WTC11 (cell line): ENCODE measurements at regions not wholly inside any gene's neighbourhood (a gene's known extent, or its start where the extent isn't known, plus 50 kb on each side); places are given as distances from the start of the nearest gene placed in this dataset.

Experiments
- CBFB ChIP-seq: sonication (generic); formaldehyde crosslinking; IDR thresholded peaks from 2 replicates; pipeline ENCODE4 v1.8.1; 2022; ENCODE audit warnings: mild to moderate bottlenecking, low read depth, missing genetic modification reagents
- CTCF ChIP-seq: fragments of 200-600 bp; IDR thresholded peaks from 2 replicates; pipeline ENCODE4 v1.8.0; 2022; ENCODE audit warnings: antibody characterized with exemption
- E2F5 ChIP-seq: sonication (generic); formaldehyde crosslinking; IDR thresholded peaks from 2 replicates; pipeline ENCODE4 v1.8.1; 2022; ENCODE audit warnings: mild to moderate bottlenecking, moderate library complexity, missing genetic modification reagents
- EMX1 ChIP-seq: fragments of 250-450 bp; sonication (Bioruptor Pico); IDR thresholded peaks from 2 replicates; pipeline ENCODE4 v1.8.0; 2021; ENCODE audit warnings: mild to moderate bottlenecking
- ESRRA ChIP-seq: sonication (generic); formaldehyde crosslinking; IDR thresholded peaks from 2 replicates; pipeline ENCODE4 v1.8.1; 2022; ENCODE audit warnings: mild to moderate bottlenecking, missing genetic modification reagents, borderline replicate concordance
- ETV6 ChIP-seq: sonication (generic); formaldehyde crosslinking; IDR thresholded peaks from 2 replicates; pipeline ENCODE4 v1.8.1; 2022; ENCODE audit warnings: mild to moderate bottlenecking, missing genetic modification reagents
- FOXP4 ChIP-seq: sonication (generic); formaldehyde crosslinking; IDR thresholded peaks from 2 replicates; pipeline ENCODE4 v1.8.0; 2022; ENCODE audit warnings: mild to moderate bottlenecking, missing genetic modification reagents
- MAX ChIP-seq: sonication (generic); formaldehyde crosslinking; IDR thresholded peaks from 2 replicates; pipeline ENCODE4 v1.8.0; 2022; ENCODE audit warnings: mild to moderate bottlenecking, missing genetic modification reagents
- MXD4 ChIP-seq: fragments of 250-450 bp; sonication (Bioruptor Pico); IDR thresholded peaks from 2 replicates; pipeline ENCODE4 v1.8.0; 2021; ENCODE audit warnings: mild to moderate bottlenecking, moderate library complexity, borderline replicate concordance
- TEAD4 ChIP-seq: sonication (generic); formaldehyde crosslinking; IDR thresholded peaks from 2 replicates; pipeline ENCODE4 v1.8.0; 2022; ENCODE audit warnings: mild to moderate bottlenecking, missing genetic modification reagents
- USF2 ChIP-seq: sonication (generic); formaldehyde crosslinking; IDR thresholded peaks from 2 replicates; pipeline ENCODE4 v1.8.1; 2023; ENCODE audit warnings: mild to moderate bottlenecking, missing genetic modification reagents, moderate library complexity
- ZNF423 ChIP-seq: fragments of 250-450 bp; sonication (Bioruptor Pico); IDR thresholded peaks from 2 replicates; pipeline ENCODE4 v2.1.2; 2022; ENCODE audit warnings: mild to moderate bottlenecking, moderate library complexity

GRCh38 chrX:39678914-39679313 is 418.8 kb downstream of the BCOR start:
- no peak for TF ChIP-seq MXD4 (CRISPR knock-in tag)
- TF ChIP-seq CTCF, result no peak
- no peak for TF ChIP-seq CBFB (CRISPR knock-in tag)
- TF ChIP-seq MAX (CRISPR knock-in tag), result no peak
- no peak for TF ChIP-seq FOXP4 (CRISPR knock-in tag)
- TF ChIP-seq USF2 (CRISPR knock-in tag), result no peak
- no peak for TF ChIP-seq ZNF423 (CRISPR knock-in tag)
- no peak for TF ChIP-seq ETV6 (CRISPR knock-in tag)
- TF ChIP-seq EMX1 (CRISPR knock-in tag), result no peak
- no peak for TF ChIP-seq TEAD4 (CRISPR knock-in tag)
- no peak for TF ChIP-seq ESRRA
- no peak for TF ChIP-seq E2F5 (CRISPR knock-in tag)
